ENCODE measurements at regions not wholly inside any gene's neighbourhood (a gene's known extent, or its start where the extent isn't known, plus 50 kb on each side); places are given as distances from the start of the nearest gene placed in this dataset.

DNA sequence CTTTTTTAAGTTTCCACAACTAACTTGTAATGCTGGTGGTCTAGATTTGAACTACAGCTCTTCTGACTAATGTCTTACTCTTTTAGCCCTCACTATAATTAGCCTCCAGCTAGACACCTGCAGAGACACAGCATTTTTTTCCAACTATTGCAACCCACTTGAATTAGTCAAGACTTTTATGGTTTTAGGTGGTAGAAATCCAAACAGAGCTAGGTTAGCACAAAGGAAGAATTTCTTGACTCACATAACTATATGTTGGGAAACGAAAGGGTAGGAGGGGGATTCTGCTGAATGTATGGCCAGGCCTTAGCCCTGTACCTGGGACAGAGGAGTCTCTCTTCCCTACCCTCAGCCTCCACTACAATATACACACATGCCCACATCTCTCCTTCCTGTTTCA is 586.1 kb downstream of the INHBA start:
- no peak overlapping the region for H3K4me2 ChIP-seq (ENCODE audit: insufficient read depth, insufficient read length, low read length)
- no peaks in the 10 kb centered on the region for H3K79me2 ChIP-seq (ENCODE audit: insufficient read depth, low read length)
- H3K4me3 Mint-ChIP-seq = no peak overlapping the region
- DNase-seq = no peak
- H2BK15ac ChIP-seq (ENCODE audit: low read depth, low read length) = no peak overlapping the region
- H3K14ac ChIP-seq (ENCODE audit: insufficient read depth, low read length) = no peak overlapping the region
- no peak overlapping the region for H3K9ac ChIP-seq (ENCODE audit: extremely low read depth, insufficient read length, low read length)
- H2BK5ac ChIP-seq (ENCODE audit: insufficient read length, low read length) = no peak overlapping the region
- no peaks in the 10 kb centered on the region for H3K27me3 Mint-ChIP-seq (ENCODE audit: low read depth)
- no peak overlapping the region for H3K56ac ChIP-seq (ENCODE audit: insufficient read length, low read depth, low read length)
- no peaks in the 10 kb centered on the region for H4K20me1 ChIP-seq (ENCODE audit: control insufficient read depth, insufficient read depth, insufficient read length)
- no peak overlapping the region for H3K18ac ChIP-seq (ENCODE audit: insufficient read length, low read depth, low read length)
- TF ChIP-seq, protein P1, sequence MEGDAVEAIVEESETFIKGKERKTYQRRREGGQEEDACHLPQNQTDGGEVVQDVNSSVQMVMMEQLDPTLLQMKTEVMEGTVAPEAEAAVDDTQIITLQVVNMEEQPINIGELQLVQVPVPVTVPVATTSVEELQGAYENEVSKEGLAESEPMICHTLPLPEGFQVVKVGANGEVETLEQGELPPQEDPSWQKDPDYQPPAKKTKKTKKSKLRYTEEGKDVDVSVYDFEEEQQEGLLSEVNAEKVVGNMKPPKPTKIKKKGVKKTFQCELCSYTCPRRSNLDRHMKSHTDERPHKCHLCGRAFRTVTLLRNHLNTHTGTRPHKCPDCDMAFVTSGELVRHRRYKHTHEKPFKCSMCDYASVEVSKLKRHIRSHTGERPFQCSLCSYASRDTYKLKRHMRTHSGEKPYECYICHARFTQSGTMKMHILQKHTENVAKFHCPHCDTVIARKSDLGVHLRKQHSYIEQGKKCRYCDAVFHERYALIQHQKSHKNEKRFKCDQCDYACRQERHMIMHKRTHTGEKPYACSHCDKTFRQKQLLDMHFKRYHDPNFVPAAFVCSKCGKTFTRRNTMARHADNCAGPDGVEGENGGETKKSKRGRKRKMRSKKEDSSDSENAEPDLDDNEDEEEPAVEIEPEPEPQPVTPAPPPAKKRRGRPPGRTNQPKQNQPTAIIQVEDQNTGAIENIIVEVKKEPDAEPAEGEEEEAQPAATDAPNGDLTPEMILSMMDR (conservative IDR thresholded peaks at IDR 0.05) = no peak
- no peak overlapping the region for H2AK5ac ChIP-seq (ENCODE audit: insufficient read length, low read length)
- H3K27me3 ChIP-seq (ENCODE audit: insufficient read depth, low read length) = no peaks in the 10 kb centered on the region
- H4K5ac ChIP-seq (ENCODE audit: insufficient read length, low read depth, low read length) = no peak overlapping the region
- H2BK120ac ChIP-seq (ENCODE audit: low read depth, low read length, poor library complexity, severe bottlenecking) = no peak overlapping the region
- no peak overlapping the region for H4K8ac ChIP-seq (replicated peaks; ENCODE audit: insufficient read length, low read depth, low read length)
- no peaks in the 10 kb centered on the region for H3K79me1 ChIP-seq (ENCODE audit: insufficient read depth, low read depth, low read length, poor library complexity, severe bottlenecking)
- no peak overlapping the region for H3T11ph ChIP-seq (ENCODE audit: low read length)
- no peak overlapping the region for H3K27ac Mint-ChIP-seq
- no peak overlapping the region for H2BK20ac ChIP-seq (ENCODE audit: low read depth, low read length, poor library complexity, severe bottlenecking)
- no peak overlapping the region for H3K4ac ChIP-seq (ENCODE audit: low read depth, low read length)
- no peak overlapping the region for H3K23ac ChIP-seq (ENCODE audit: insufficient read length, low read depth, low read length)
- no CpG with 5 or more reads among the region's 1 CpG for WGBS (ENCODE audit: extremely low coverage, insufficient read length, low lambda C conversion rate)
- no peak overlapping the region for H2BK12ac ChIP-seq (ENCODE audit: insufficient read length, low read depth, low read length)
- peaks cover 0 to 3% of the 10 kb centered on the region in 2 experiments; a peak in 2 of 5 replicates for H3K9me3 Mint-ChIP-seq
- H3K4me1 ChIP-seq (ENCODE audit: insufficient read depth, low read length) = no peaks in the 10 kb centered on the region; the same call in 1 of the 2 replicates
- no peaks in the 10 kb centered on the region for H3K9me3 ChIP-seq (ENCODE audit: control insufficient read depth, low read depth, low read length)
- H2AFZ ChIP-seq (ENCODE audit: low read length) = no peak overlapping the region
- no peak overlapping the region for H3K27ac ChIP-seq (ENCODE audit: insufficient read length, low read depth, low read length)
- peaks cover 6 to 10% of the 10 kb centered on the region in 2 experiments; a peak in 3 of 4 replicates for H3K4me1 Mint-ChIP-seq
- H3K36me3 Mint-ChIP-seq (ENCODE audit: insufficient read depth in 1 of 3, low read depth in 3 of 3) = no peaks in the 10 kb centered on the region; a peak in 1 of 7 replicates
- H4K91ac ChIP-seq (ENCODE audit: insufficient read length, low read depth, low read length) = no peak overlapping the region
- H3K23me2 ChIP-seq (ENCODE audit: insufficient read length, low read depth, low read length, poor library complexity, severe bottlenecking) = no peaks in the 10 kb centered on the region

Measured in H9 (cell line).